DOHH2 (cell line): ENCODE measurements at regions not wholly inside any gene's neighbourhood (a gene's known extent, or its start where the extent isn't known, plus 50 kb on each side); places are given as distances from the start of the nearest gene placed in this dataset.
"Not testable (repeated sequence)": the region's sequence is repeated elsewhere in the genome, so short reads cannot be mapped to it uniquely, and the experiment has no call there.

Experiments
- H3F3A ChIP-seq: fragments of 200-600 bp; sonication (generic), shearing (Covaris generic); 2 replicates; pipeline ENCODE4 v1.6.0; 2016; ENCODE audit warnings: antibody characterized with exemption, mild to moderate bottlenecking; ENCODE audit not compliant: control insufficient read depth, insufficient read depth
- H3K27ac ChIP-seq: fragments of 200-600 bp; sonication (generic); 2 replicates; pipeline ENCODE4 v1.5.1; 2014; ENCODE audit warnings: low read depth, mild to moderate bottlenecking, low read length, moderate library complexity
- H3K27me3 ChIP-seq: fragments of 200-600 bp; sonication (generic); 2 replicates; pipeline ENCODE4 v1.6.1; 2014; ENCODE audit warnings: mild to moderate bottlenecking, low read length, mixed read lengths; ENCODE audit not compliant: control insufficient read depth
- H3K36me3 ChIP-seq: fragments of 200-600 bp; sonication (generic); 2 replicates; pipeline ENCODE4 v1.6.1; 2014; ENCODE audit warnings: mild to moderate bottlenecking, low read length, moderate library complexity, mixed read lengths; ENCODE audit not compliant: control insufficient read depth
- H3K4me1 ChIP-seq: fragments of 200-600 bp; sonication (generic); 2 replicates; pipeline ENCODE4 v1.6.1; 2014; ENCODE audit warnings: mild to moderate bottlenecking, low read length, mixed read lengths; ENCODE audit not compliant: control insufficient read depth
- H3K4me2 ChIP-seq: fragments of 200-600 bp; sonication (generic); 2 replicates; pipeline ENCODE4 v1.6.0; 2014; ENCODE audit warnings: mild to moderate bottlenecking, low read length, moderate library complexity
- H3K4me3 ChIP-seq: fragments of 200-600 bp; sonication (generic); 2 replicates; pipeline ENCODE4 v1.5.1; 2014; ENCODE audit warnings: mild to moderate bottlenecking, low read length, mixed read lengths
- H3K79me2 ChIP-seq: fragments of 200-600 bp; sonication (generic); 2 replicates; pipeline ENCODE4 v1.6.1; 2014; ENCODE audit warnings: mild to moderate bottlenecking, low read length, mixed read lengths; ENCODE audit not compliant: control insufficient read depth
- H3K9me2 ChIP-seq: fragments of 200-600 bp; sonication (generic); replicated peaks from 2 replicates; pipeline ENCODE4 v1.6.1; 2014; ENCODE audit warnings: mild to moderate bottlenecking, low read length, mixed read lengths; ENCODE audit not compliant: control insufficient read depth
- H3K9me3 ChIP-seq: fragments of 200-600 bp; sonication (generic); 2 replicates; pipeline ENCODE4 v1.6.1; 2014; ENCODE audit warnings: antibody characterized with exemption, low read length, mixed read lengths; ENCODE audit not compliant: control insufficient read depth, insufficient read depth
- H4K20me1 ChIP-seq: fragments of 200-600 bp; sonication (generic); 2 replicates; pipeline ENCODE4 v1.6.0; 2014; ENCODE audit warnings: low read depth, mild to moderate bottlenecking, antibody characterized with exemption, low read length, moderate library complexity; ENCODE audit not compliant: control insufficient read depth, insufficient read depth
- CTCF ChIP-seq: fragments of 200-600 bp; sonication (generic); IDR thresholded peaks from one replicate; pipeline ENCODE4 v1.5.1; 2014; ENCODE audit warnings: antibody characterized with exemption, mild to moderate bottlenecking, low read depth, low read length; ENCODE audit not compliant: poor library complexity, severe bottlenecking
- EZH2phosphoT487 ChIP-seq: fragments of 200-600 bp; sonication (generic); IDR thresholded peaks from 2 replicates; pipeline ENCODE4 v1.6.1; 2017; ENCODE audit warnings: borderline replicate concordance, mild to moderate bottlenecking, antibody characterized with exemption, low read length, moderate library complexity, mixed read lengths

- TF ChIP-seq CTCF (no peak), EZH2phosphoT487 (no peak)
- no peaks in the 10 kb centered on the region for H3K4me1 ChIP-seq
- H3K27ac ChIP-seq = no peak overlapping the region
- no peaks in the 10 kb centered on the region for H3K9me2 ChIP-seq
- no peaks in the 10 kb centered on the region for H3K27me3 ChIP-seq
- H4K20me1 ChIP-seq = no peaks in the 10 kb centered on the region
- H3K36me3 ChIP-seq = no peaks in the 10 kb centered on the region
- H3K4me3 ChIP-seq = no peak overlapping the region
- H3K4me2 ChIP-seq = no peak overlapping the region
- no peaks in the 10 kb centered on the region for H3F3A ChIP-seq
- no peaks in the 10 kb centered on the region for H3K79me2 ChIP-seq
- no peaks in the 10 kb centered on the region for H3K9me3 ChIP-seq
Measured at GRCh38 chr4:171478181-171478580, 335.0 kb upstream of the GALNTL6 start.

GRCh38 chr4:171475111-171475510 lies 338.1 kb upstream of the GALNTL6 start:
- not testable (repeated sequence) for H3K4me2 ChIP-seq, H3K79me2 ChIP-seq, H4K20me1 ChIP-seq

GRCh38 chr4:171473155-171473554 lies 340.0 kb upstream of the GALNTL6 start:
- Histone ChIP-seq H3F3A (no peaks in the 10 kb centered on the region), H3K9me2 (no peaks in the 10 kb centered on the region), H3K27ac (no peak overlapping the region), H4K20me1 (no peaks in the 10 kb centered on the region), H3K36me3 (no peaks in the 10 kb centered on the region), H3K4me3 (no peak overlapping the region), H3K27me3 (no peaks in the 10 kb centered on the region), H3K79me2 (no peaks in the 10 kb centered on the region), H3K4me2 (no peak overlapping the region), H3K4me1 (no peaks in the 10 kb centered on the region), H3K9me3 (no peaks in the 10 kb centered on the region)
- TF ChIP-seq EZH2phosphoT487 (no peak), CTCF (no peak)

More at GRCh38 chr4:171475111-171475510, 338.1 kb upstream of the GALNTL6 start:
- H3K9me2 ChIP-seq, H3K27me3 ChIP-seq, H3K27ac ChIP-seq, H3K9me3 ChIP-seq, H3K36me3 ChIP-seq, H3K4me3 ChIP-seq, H3F3A ChIP-seq, H3K4me1 ChIP-seq: not testable (repeated sequence)

- TF ChIP-seq EZH2phosphoT487 (no peak), CTCF (no peak)
- H3K9me3 ChIP-seq = no peaks in the 10 kb centered on the region
- no peak overlapping the region for H3K4me2 ChIP-seq
- H3F3A ChIP-seq = no peaks in the 10 kb centered on the region
- H3K27ac ChIP-seq = no peak overlapping the region
- no peaks in the 10 kb centered on the region for H4K20me1 ChIP-seq
- H3K9me2 ChIP-seq = no peaks in the 10 kb centered on the region
- H3K27me3 ChIP-seq = no peaks in the 10 kb centered on the region
- no peaks in the 10 kb centered on the region for H3K79me2 ChIP-seq
- H3K4me1 ChIP-seq = no peaks in the 10 kb centered on the region
- H3K36me3 ChIP-seq = no peaks in the 10 kb centered on the region
- H3K4me3 ChIP-seq = no peak overlapping the region
Measured at GRCh38 chr4:171472230-171472629, 341.0 kb upstream of the GALNTL6 start.
